D721Med (cell line): ENCODE measurements at regions not wholly inside any gene's neighbourhood (a gene's known extent, or its start where the extent isn't known, plus 50 kb on each side); places are given as distances from the start of the nearest gene placed in this dataset.

Source experiments
- DNase-seq: peaks from one replicate; pipeline ENCODE4 v3.0.0; 2011; ENCODE audit warnings: low spot score; ENCODE audit not compliant: insufficient read length
- FAIRE-seq: peaks from 2 replicates; lab custom pipeline; 2011; peaks lifted over from hg19 to GRCh38; lab: Jason Lieb, UNC
- CTCF ChIP-seq: IDR thresholded peaks from 2 replicates; pipeline ENCODE4 v1.5.1; 2012; ENCODE audit warnings: mild to moderate bottlenecking, control low read depth; ENCODE audit not compliant: insufficient read depth; ENCODE audit errors: missing control alignments

- no peak for FAIRE-seq
- TF ChIP-seq CTCF: no peak
- DNase-seq: no peak
Measured at GRCh38 chr6:48311301-48311700, 200.3 kb upstream of the PTCHD4 start.

DNA sequence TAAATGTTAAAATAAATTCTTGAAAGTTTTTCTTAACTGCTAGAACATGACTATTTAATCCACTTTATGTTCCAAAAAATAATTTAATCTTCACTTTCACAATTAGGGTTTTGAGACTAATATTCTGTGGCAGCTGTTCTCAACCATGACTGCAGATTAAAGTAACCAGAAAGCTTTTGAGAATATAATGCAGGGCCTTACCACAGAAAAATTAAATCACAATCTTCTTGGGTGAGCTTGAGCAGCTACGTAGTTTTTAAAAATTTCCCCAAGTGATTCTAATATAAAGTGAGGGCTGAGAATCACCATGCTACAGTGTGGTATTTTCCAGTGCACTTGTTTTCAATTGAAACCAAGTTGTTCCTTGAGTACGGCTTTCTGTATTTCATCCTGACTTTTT, 196.6 kb upstream of the PTCHD4 start:
- no peak for TF ChIP-seq CTCF
- FAIRE-seq (no peak), DNase-seq (no peak)

DNA sequence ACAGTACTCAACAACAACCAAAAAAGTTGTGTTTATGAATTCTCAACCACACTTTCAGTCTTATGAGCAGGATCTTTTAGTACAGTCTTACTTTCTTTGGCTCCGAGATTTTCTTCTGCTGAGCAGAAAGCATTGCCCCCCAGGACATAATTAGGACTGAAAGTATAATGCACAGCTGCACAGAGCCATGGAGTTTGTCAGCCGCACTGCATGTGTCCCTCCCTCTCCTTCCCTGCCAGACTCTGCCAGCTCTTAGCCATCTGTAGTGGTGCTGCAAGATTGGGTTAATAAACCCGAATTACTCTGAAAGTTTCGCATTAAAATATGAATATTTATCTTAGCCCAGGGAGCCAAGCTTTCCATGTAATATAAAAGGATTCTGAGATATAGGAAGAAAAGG, 179.6 kb upstream of the PTCHD4 start:
- no peak for FAIRE-seq

GRCh38 chr6:48289841-48290240, 178.8 kb upstream of the PTCHD4 start:
- no peak for DNase-seq
- FAIRE-seq: no peak
- TF ChIP-seq CTCF: no peak

More for the DNA sequence above, 179.6 kb upstream of the PTCHD4 start:
- no peak for DNase-seq
- no peak for TF ChIP-seq CTCF

DNA sequence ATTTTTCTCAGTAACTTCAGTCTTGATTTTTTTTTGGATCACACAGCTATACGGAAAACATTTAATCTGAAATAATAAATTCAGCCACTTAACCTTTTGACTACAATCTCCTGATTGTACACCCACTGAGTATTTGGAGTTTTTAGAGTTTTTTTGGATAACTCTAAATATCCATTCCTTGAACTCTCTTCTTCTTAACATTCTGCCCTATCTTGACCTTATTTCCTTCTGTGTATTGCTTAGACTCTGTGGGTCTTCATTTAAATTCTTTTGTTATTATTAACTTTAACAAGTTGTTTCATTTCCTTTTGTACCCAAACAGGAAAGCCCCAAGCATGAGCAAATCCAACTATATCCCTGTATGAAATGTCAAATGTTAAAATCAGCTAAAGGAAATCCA, 170.2 kb upstream of the PTCHD4 start:
- FAIRE-seq (no peak), DNase-seq (no peak)
- no peak for TF ChIP-seq CTCF

GRCh38 chr6:48280035-48280620, 169.1 kb upstream of the PTCHD4 start:
- no peak for TF ChIP-seq CTCF
- FAIRE-seq: no peak
- no peak for DNase-seq

GRCh38 chr6:48278261-48278660, 167.3 kb upstream of the PTCHD4 start:
- DNase-seq: no peak
- FAIRE-seq: no peak
- no peak for TF ChIP-seq CTCF
